KMS-11 (cell line): ENCODE measurements at regions not wholly inside any gene's neighbourhood (a gene's known extent, or its start where the extent isn't known, plus 50 kb on each side); places are given as distances from the start of the nearest gene placed in this dataset.

Experiments
- H2AFZ ChIP-seq: fragments of 200-600 bp; sonication (generic); 2 replicates; pipeline ENCODE4 v1.6.1; 2016; ENCODE audit warnings: antibody characterized with exemption, mixed run types, low read depth
- H3K27ac ChIP-seq: fragments of 200-600 bp; sonication (generic); 2 replicates; pipeline ENCODE4 v1.6.1; 2016; ENCODE audit warnings: mild to moderate bottlenecking, mixed run types
- H3K27me3 ChIP-seq: fragments of 200-600 bp; sonication (generic); 2 replicates; pipeline ENCODE4 v1.6.1; 2017; ENCODE audit warnings: mild to moderate bottlenecking, low read depth, mixed run types, moderate library complexity; ENCODE audit not compliant: insufficient read depth
- H3K36me3 ChIP-seq: fragments of 200-600 bp; sonication (generic); 2 replicates; pipeline ENCODE4 v1.6.1; 2017; ENCODE audit warnings: mild to moderate bottlenecking, mixed run types; ENCODE audit not compliant: insufficient read depth
- H3K4me1 ChIP-seq: fragments of 200-600 bp; sonication (generic); 2 replicates; pipeline ENCODE4 v1.6.1; 2016; ENCODE audit warnings: mild to moderate bottlenecking, low read depth, mixed run types; ENCODE audit not compliant: poor library complexity, severe bottlenecking
- H3K4me2 ChIP-seq: fragments of 200-600 bp; sonication (generic); 2 replicates; pipeline ENCODE4 v1.7.0; 2016; ENCODE audit warnings: mild to moderate bottlenecking, mixed run types
- H3K4me3 ChIP-seq: fragments of 200-600 bp; sonication (generic); IDR thresholded peaks from 2 replicates; pipeline ENCODE4 v1.6.1; 2017; ENCODE audit warnings: low read depth, low read length, mixed read lengths; ENCODE audit not compliant: insufficient read depth
- H3K79me2 ChIP-seq: fragments of 200-600 bp; sonication (generic); 2 replicates; pipeline ENCODE4 v1.6.1; 2016; ENCODE audit warnings: low read depth, mixed run types; ENCODE audit not compliant: insufficient read depth
- H3K9ac ChIP-seq: fragments of 200-600 bp; sonication (generic); 2 replicates; pipeline ENCODE4 v1.6.1; 2016; ENCODE audit warnings: mild to moderate bottlenecking, mixed run types
- H4K20me1 ChIP-seq: fragments of 200-600 bp; sonication (generic); 2 replicates; pipeline ENCODE4 v1.6.1; 2016; ENCODE audit warnings: mild to moderate bottlenecking, mixed run types; ENCODE audit not compliant: insufficient read depth
- CTCF ChIP-seq: fragments of 200-600 bp; sonication (generic); conservative IDR thresholded peaks from 2 replicates; pipeline ENCODE4 v1.6.1; 2017; ENCODE audit warnings: low read depth, mild to moderate bottlenecking, antibody characterized with exemption, low read length, moderate library complexity, mixed read lengths

- no peaks in the 10 kb centered on the region for H3K79me2 ChIP-seq
- peaks cover 9% of the 10 kb centered on the region for H3K4me1 ChIP-seq
- no peak overlapping the region for H3K9ac ChIP-seq
- H3K36me3 ChIP-seq: no peaks in the 10 kb centered on the region
- H3K27me3 ChIP-seq: no peaks in the 10 kb centered on the region
- H3K4me3 ChIP-seq: no peak overlapping the region
- no peak for TF ChIP-seq CTCF
- H2AFZ ChIP-seq: no peak overlapping the region
- no peak overlapping the region for H3K4me2 ChIP-seq
- H3K27ac ChIP-seq: no peak overlapping the region
- no peaks in the 10 kb centered on the region for H4K20me1 ChIP-seq
Measured at GRCh38 chr9:73231203-73231602, 79.5 kb downstream of the ANXA1 start.

DNA sequence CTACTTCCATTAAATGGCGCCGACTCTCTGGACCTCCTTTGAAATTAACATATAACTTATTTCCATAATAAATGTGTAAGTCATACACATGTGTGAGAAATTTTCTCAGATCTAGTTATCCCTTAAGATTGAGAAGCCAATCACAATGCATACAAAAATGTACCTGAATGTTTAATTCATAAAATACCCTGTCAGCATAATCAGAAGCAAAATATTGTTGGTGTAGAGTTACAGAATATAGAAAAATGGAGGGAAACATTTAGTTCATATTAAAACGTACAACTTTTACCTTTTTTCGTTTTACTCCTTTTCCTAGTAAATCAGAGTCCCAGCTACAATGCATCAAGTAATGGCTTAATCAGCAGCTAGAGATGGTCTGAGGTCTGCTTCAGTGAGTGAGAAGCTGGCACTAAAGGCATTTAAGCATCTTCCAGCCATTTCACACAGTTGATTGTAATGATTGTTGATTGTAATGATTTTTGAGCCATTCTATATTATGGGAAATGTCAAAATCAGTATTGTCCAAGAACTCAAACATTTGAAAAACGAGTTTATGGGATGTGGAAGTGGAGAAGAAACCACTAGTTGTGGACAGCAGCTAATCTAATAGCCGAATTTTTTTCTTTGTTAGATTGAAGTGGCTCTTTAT lies 81.8 kb downstream of the ANXA1 start:
- no peak for TF ChIP-seq CTCF
- no peak overlapping the region for H3K4me3 ChIP-seq
- H3K4me1 ChIP-seq: peaks cover 9% of the 10 kb centered on the region
- no peak overlapping the region for H3K4me2 ChIP-seq
- no peak overlapping the region for H2AFZ ChIP-seq
- H3K9ac ChIP-seq: no peak overlapping the region
- H4K20me1 ChIP-seq: no peaks in the 10 kb centered on the region
- H3K36me3 ChIP-seq: no peaks in the 10 kb centered on the region
- no peaks in the 10 kb centered on the region for H3K79me2 ChIP-seq
- H3K27me3 ChIP-seq: no peaks in the 10 kb centered on the region
- H3K27ac ChIP-seq: no peak overlapping the region

DNA sequence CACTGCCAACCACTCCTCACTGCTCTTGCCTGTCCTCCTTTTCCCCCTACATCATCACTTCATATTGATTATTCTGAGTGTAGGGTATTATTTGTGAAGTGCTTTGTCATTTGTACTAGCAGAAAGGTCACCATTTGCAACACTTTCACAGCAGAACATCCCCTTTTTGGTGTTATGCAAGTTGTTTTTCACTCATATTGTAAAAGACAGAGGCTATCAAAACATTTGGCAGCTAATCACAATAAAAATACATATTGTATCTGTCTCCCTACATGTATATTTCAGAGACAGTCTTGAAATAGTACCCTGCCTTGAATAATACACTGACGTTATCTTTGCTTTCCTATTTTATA lies 82.3 kb downstream of the ANXA1 start:
- TF ChIP-seq CTCF: no peak
- H3K36me3 ChIP-seq: no peaks in the 10 kb centered on the region
- H4K20me1 ChIP-seq: no peaks in the 10 kb centered on the region
- H3K9ac ChIP-seq: no peak overlapping the region
- peaks cover 9% of the 10 kb centered on the region for H3K4me1 ChIP-seq
- H2AFZ ChIP-seq: no peak overlapping the region
- no peak overlapping the region for H3K4me3 ChIP-seq
- no peaks in the 10 kb centered on the region for H3K79me2 ChIP-seq
- H3K4me2 ChIP-seq: no peak overlapping the region
- H3K27ac ChIP-seq: no peak overlapping the region
- H3K27me3 ChIP-seq: no peaks in the 10 kb centered on the region

GRCh38 chr9:73237140-73237539 lies 85.5 kb downstream of the ANXA1 start:
- no peak overlapping the region for H3K4me3 ChIP-seq
- no peaks in the 10 kb centered on the region for H3K4me1 ChIP-seq
- H3K27me3 ChIP-seq: no peaks in the 10 kb centered on the region
- no peak overlapping the region for H3K9ac ChIP-seq
- no peak overlapping the region for H2AFZ ChIP-seq
- no peak overlapping the region for H3K4me2 ChIP-seq
- no peak overlapping the region for H3K27ac ChIP-seq
- no peaks in the 10 kb centered on the region for H3K79me2 ChIP-seq
- no peaks in the 10 kb centered on the region for H3K36me3 ChIP-seq
- no peak for TF ChIP-seq CTCF
- no peaks in the 10 kb centered on the region for H4K20me1 ChIP-seq
